AG04450 (cell line): ENCODE measurements at regions not wholly inside any gene's neighbourhood (a gene's known extent, or its start where the extent isn't known, plus 50 kb on each side); places are given as distances from the start of the nearest gene placed in this dataset. TPM values are rescaled to one million over a fixed set of nuclear protein-coding genes. Genes with fewer than 3 reads are reported as not detected.
A peak's percentile ranks its signal among the peaks of the same experiment; 100 is the strongest.

Experiments used
- CTCF ChIA-PET: fragments of 300-600, 350-600 bp; formaldehyde crosslinking; extraction: SDS; loops from one replicate; lab custom pipeline; 2022; ENCODE audit warnings: antibody characterized with exemption, inconsistent platforms; lab: Charles Lee
- POLR2A ChIA-PET: fragments of 350-600 bp; formaldehyde crosslinking; extraction: SDS; loops from one replicate; lab custom pipeline; 2021; ENCODE audit warnings: antibody characterized with exemption, inconsistent platforms; lab: Yijun Ruan, JAX
- DNase-seq: peaks from one replicate; pipeline ENCODE4 v3.0.0-alpha.2; 2011; ENCODE audit warnings: low read depth, low spot score
- H3K27ac ChIP-seq: one replicate; pipeline ENCODE4 v1.5.1; 2012; ENCODE audit warnings: low read depth, low read length, control low read depth
- H3K27me3 ChIP-seq: one replicate; pipeline ENCODE4 v1.6.0; 2012; ENCODE audit warnings: low read length; ENCODE audit not compliant: control insufficient read depth, insufficient read depth
- H3K4me3 ChIP-seq: 2 replicates; pipeline ENCODE4 v1.5.1; 2011; ENCODE audit warnings: mild to moderate bottlenecking, low read depth, low read length, control low read depth
- H3K9me3 ChIP-seq: 2 replicates; pipeline ENCODE4 v1.5.1; 2012; ENCODE audit warnings: low read length; ENCODE audit not compliant: control insufficient read depth, insufficient read depth
- small RNA-seq: library from RNA; depleted of rRNA; stranded (forward); fragments of <200 nt; gene quantifications from one replicate; pipeline ENCODE3, GENCODE V24; 2012; ENCODE audit warnings: low read depth; ENCODE audit not compliant: insufficient read length
- TF ChIP-seq, protein P1 (sequence below): IDR thresholded peaks from 2 replicates; pipeline ENCODE4 v1.5.1; 2011; ENCODE audit warnings: low read depth, low read length, control low read depth, inconsistent platforms

GRCh38 chr4:182189103-182189878 is 53.9 kb upstream of the TENM3 start:
- DNase-seq, result peak; percentile 73
- ChIA-PET POLR2A (interaction anchor here (0.7 kb wide), 1 partner anchor 108 kb away, joined by 3 read pairs; no protein-coding TSS in a partner anchor), CTCF (no interaction called here)
- TF ChIP-seq, protein P1, sequence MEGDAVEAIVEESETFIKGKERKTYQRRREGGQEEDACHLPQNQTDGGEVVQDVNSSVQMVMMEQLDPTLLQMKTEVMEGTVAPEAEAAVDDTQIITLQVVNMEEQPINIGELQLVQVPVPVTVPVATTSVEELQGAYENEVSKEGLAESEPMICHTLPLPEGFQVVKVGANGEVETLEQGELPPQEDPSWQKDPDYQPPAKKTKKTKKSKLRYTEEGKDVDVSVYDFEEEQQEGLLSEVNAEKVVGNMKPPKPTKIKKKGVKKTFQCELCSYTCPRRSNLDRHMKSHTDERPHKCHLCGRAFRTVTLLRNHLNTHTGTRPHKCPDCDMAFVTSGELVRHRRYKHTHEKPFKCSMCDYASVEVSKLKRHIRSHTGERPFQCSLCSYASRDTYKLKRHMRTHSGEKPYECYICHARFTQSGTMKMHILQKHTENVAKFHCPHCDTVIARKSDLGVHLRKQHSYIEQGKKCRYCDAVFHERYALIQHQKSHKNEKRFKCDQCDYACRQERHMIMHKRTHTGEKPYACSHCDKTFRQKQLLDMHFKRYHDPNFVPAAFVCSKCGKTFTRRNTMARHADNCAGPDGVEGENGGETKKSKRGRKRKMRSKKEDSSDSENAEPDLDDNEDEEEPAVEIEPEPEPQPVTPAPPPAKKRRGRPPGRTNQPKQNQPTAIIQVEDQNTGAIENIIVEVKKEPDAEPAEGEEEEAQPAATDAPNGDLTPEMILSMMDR, result no peak
- peak overlapping the region; percentile 47 for H3K27ac ChIP-seq
- H3K9me3 ChIP-seq, result no peaks in the 10 kb centered on the region
- no peak overlapping the region for H3K4me3 ChIP-seq
- no peaks in the 10 kb centered on the region for H3K27me3 ChIP-seq

DNA sequence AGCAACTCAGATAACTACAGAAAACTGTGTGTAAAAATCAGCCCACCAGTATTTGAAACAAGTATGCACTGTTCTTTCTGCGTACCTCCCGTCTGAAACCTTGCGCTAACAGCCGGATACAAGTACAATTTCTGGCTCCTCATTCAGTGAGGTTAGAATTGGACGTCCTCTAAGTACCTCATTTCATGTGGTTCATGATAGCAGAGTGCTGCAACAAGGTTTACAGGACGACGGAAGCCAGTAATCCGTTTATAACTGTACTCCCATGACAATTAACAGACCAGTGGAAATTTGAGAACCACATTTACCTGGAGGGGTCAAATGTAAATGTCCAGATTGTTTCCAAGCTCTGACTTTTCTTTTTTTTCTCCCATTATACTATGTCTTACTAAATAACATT is 52.9 kb upstream of the TENM3 start:
- CTCF ChIA-PET, result no interaction called here
- Histone ChIP-seq H3K4me3 (no peak overlapping the region), H3K27me3 (no peaks in the 10 kb centered on the region), H3K9me3 (no peaks in the 10 kb centered on the region), H3K27ac (no peak overlapping the region)
- TF ChIP-seq, protein P1, result no peak
- POLR2A ChIA-PET, result no interaction called here
- DNase-seq, result no peak

- TF ChIP-seq, protein P1, result no peak
- Histone ChIP-seq H3K9me3 (no peaks in the 10 kb centered on the region), H3K27ac (no peak overlapping the region), H3K27me3 (no peaks in the 10 kb centered on the region), H3K4me3 (no peak overlapping the region)
- ChIA-PET CTCF (interaction anchor here (0.6 kb wide), 1 partner anchor 613 kb away, joined by 3 read pairs; no protein-coding TSS in a partner anchor), POLR2A (interaction anchor here (1.0 kb wide), 1 partner anchor 737 kb away, joined by 3 read pairs; no protein-coding TSS in a partner anchor)
- DNase-seq, result no peak
Observed at GRCh38 chr4:182192511-182193181, 50.6 kb upstream of the TENM3 start.

DNA sequence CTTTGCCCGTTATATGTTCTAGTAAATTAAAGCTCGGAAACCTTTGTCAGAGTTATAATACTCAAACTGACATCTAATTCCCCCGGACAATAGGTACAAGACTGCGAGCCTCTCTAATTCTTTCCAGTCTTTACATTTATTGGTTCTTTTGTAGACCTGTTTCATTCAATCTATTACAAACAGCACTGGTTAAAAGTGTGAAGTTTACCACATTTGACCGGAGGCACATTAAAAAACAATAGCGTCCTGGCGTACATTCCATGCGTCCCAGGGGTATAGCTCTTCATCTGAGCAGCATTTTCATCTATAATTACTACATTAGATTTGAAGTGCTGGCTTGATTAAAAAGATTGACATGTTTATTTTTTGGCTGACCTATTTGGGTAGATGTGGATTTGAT is 49.9 kb upstream of the TENM3 start:
- Histone ChIP-seq H3K4me3 (no peak overlapping the region), H3K27ac (no peak overlapping the region), H3K27me3 (no peaks in the 10 kb centered on the region), H3K9me3 (no peaks in the 10 kb centered on the region)
- ChIA-PET POLR2A (interaction anchor here (1.0 kb wide), 1 partner anchor 736 kb away, joined by 3 read pairs; no protein-coding TSS in a partner anchor), CTCF (interaction anchor here (0.6 kb wide), 1 partner anchor 612 kb away, joined by 3 read pairs; no protein-coding TSS in a partner anchor)
- TF ChIP-seq, protein P1, result no peak
- no peak for DNase-seq

Small RNA genes lying in the stretch of these regions (small RNA-seq; reads per million reads assigned to genes)
- gene AC018710.1 (not detected), gene AC019235.1 (not detected), gene MIR1305 (6.2 reads per million, percentile 58 among the genes with 10 or more reads in this experiment), gene RF00571 (not detected), gene RN7SKP13 (not detected), gene RNA5SP173 (not detected), gene RNU1-45P (not detected)
